Panc1 (cell line): ENCODE measurements at regions not wholly inside any gene's neighbourhood (a gene's known extent, or its start where the extent isn't known, plus 50 kb on each side); places are given as distances from the start of the nearest gene placed in this dataset.

ENCODE experiments used
- ATAC-seq: fragments of 200-7000 bp; cut with Tn5 transposase; 2 replicates; pipeline ENCODE4 v1.9.1; 2020; ENCODE audit warnings: mild to moderate bottlenecking, moderate library complexity
- BruUV-seq: library from RNA; stranded (reverse); fragments of 400-500 nt; replicated peaks from 2 replicates; lab custom pipeline; 2021; lab: Mats Ljungman, UMichigan
- CTCF ChIA-PET: fragments of 300-600 bp; sonication (Branson Sonifier 250); formaldehyde crosslinking; loops from one replicate; lab custom pipeline; 2022; ENCODE audit warnings: antibody characterized with exemption; lab: Charles Lee
- POLR2A ChIA-PET: fragments of 300-600 bp; sonication (Branson Sonifier 250); formaldehyde crosslinking; loops from one replicate; lab custom pipeline; 2022; ENCODE audit warnings: antibody characterized with exemption; lab: Charles Lee
- DNase-seq: peaks from one replicate; pipeline ENCODE4 v3.0.0-alpha.2; 2010; ENCODE audit warnings: low read depth, low spot score
- H3K27ac ChIP-seq: 2 replicates; pipeline ENCODE4 v1.5.1; 2011; ENCODE audit warnings: mild to moderate bottlenecking, low read length, inconsistent platforms
- H3K27me3 ChIP-seq: fragments of 200-500 bp; sonication (Bioruptor generic); 2 replicates; pipeline ENCODE4 v1.6.0; 2014; ENCODE audit warnings: low read length, inconsistent platforms; ENCODE audit not compliant: control insufficient read depth, insufficient read depth
- H3K36me3 ChIP-seq: fragments of 200-500 bp; sonication (Bioruptor generic); 2 replicates; pipeline ENCODE4 v1.5.1; 2014; ENCODE audit warnings: inconsistent platforms, mild to moderate bottlenecking, low read length, moderate library complexity; ENCODE audit not compliant: control insufficient read depth, insufficient read depth
- H3K4me1 ChIP-seq: 2 replicates; pipeline ENCODE4 v1.5.1; 2011; ENCODE audit warnings: inconsistent platforms, mild to moderate bottlenecking, low read length, moderate library complexity; ENCODE audit not compliant: control insufficient read depth, insufficient read depth
- H3K4me3 ChIP-seq, 2 experiments: 2 replicates each; pipeline ENCODE4 v1.5.1; 2011 to 2012; ENCODE audit warnings: low read depth in 2 of 2, low read length in 2 of 2, mild to moderate bottlenecking in 2 of 2, inconsistent platforms in 1 of 2, moderate library complexity in 1 of 2
- H3K9me3 ChIP-seq: fragments of 200-500 bp; sonication (Bioruptor generic); 2 replicates; pipeline ENCODE4 v1.5.1; 2014; ENCODE audit warnings: low read depth, mild to moderate bottlenecking, inconsistent platforms, low read length, moderate library complexity; ENCODE audit not compliant: control insufficient read depth, insufficient read depth
- POLR2AphosphoS5 ChIP-seq: IDR thresholded peaks from 2 replicates; pipeline ENCODE4 v1.6.1; 2012; ENCODE audit warnings: mild to moderate bottlenecking, low read depth, low read length, moderate library complexity
- SIN3A ChIP-seq: IDR thresholded peaks from 2 replicates; pipeline ENCODE4 v1.6.1; 2012; ENCODE audit warnings: low read depth, mild to moderate bottlenecking, low read length, moderate library complexity, borderline replicate concordance; ENCODE audit not compliant: insufficient read depth
- TCF7L2 ChIP-seq: IDR thresholded peaks from 2 replicates; pipeline ENCODE4 v1.6.1; 2011; ENCODE audit warnings: mild to moderate bottlenecking, low read depth, low read length, inconsistent platforms
- in situ Hi-C: cut with HindIII; loops from 2 replicates; pipeline ENCODE4 v1.10.0; 2016; ENCODE audit warnings: low sequenced_read_pairs, low pct_unique_long_range_greater_than_20kb
- intact Hi-C: fragments of 100-400 bp; cut with micrococcal nuclease; formaldehyde crosslinking; loops from one replicate; pipeline ENCODE4 v1.10.0; 2022; ENCODE audit not compliant: unreplicated experiment
- TF ChIP-seq, protein P1 (sequence below), 2 experiments: IDR thresholded peaks; 2 replicates each; pipeline ENCODE4 v1.6.1; 2011 to 2012; ENCODE audit warnings: low read depth in 2 of 2, control low read depth in 1 of 2, low read length in 1 of 2, mild to moderate bottlenecking in 1 of 2, moderate library complexity in 1 of 2; ENCODE audit not compliant: insufficient read depth in 1 of 2
- TF ChIP-seq, protein P2 (sequence below): fragments of 450-650 bp; IDR thresholded peaks from 2 replicates; pipeline ENCODE4 v1.5.1; 2017; ENCODE audit warnings: mild to moderate bottlenecking

DNA sequence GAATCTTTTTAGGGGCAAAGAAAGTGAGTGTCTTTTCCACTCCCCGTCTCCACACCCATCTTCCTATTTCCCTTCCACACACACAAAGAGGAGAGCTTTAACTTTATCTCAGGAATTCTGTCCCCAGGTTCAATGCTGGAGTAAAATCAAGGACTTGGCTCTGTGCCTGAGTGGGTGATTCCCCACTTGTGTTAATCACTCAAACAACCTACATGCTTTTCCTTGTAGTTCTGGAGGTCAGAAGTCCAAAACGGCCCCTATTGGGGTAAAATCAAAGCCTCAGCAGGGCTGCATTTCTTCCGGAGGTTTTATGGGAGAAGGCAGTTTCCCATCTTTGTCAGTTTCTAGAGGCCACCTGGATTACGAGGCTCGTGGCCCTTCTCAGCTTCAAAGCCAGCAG lies 422.3 kb upstream of the RBFOX1 start:
- TF ChIP-seq TCF7L2 (no peak), POLR2AphosphoS5 (no peak), SIN3A (no peak)
- TF ChIP-seq, protein P1, sequence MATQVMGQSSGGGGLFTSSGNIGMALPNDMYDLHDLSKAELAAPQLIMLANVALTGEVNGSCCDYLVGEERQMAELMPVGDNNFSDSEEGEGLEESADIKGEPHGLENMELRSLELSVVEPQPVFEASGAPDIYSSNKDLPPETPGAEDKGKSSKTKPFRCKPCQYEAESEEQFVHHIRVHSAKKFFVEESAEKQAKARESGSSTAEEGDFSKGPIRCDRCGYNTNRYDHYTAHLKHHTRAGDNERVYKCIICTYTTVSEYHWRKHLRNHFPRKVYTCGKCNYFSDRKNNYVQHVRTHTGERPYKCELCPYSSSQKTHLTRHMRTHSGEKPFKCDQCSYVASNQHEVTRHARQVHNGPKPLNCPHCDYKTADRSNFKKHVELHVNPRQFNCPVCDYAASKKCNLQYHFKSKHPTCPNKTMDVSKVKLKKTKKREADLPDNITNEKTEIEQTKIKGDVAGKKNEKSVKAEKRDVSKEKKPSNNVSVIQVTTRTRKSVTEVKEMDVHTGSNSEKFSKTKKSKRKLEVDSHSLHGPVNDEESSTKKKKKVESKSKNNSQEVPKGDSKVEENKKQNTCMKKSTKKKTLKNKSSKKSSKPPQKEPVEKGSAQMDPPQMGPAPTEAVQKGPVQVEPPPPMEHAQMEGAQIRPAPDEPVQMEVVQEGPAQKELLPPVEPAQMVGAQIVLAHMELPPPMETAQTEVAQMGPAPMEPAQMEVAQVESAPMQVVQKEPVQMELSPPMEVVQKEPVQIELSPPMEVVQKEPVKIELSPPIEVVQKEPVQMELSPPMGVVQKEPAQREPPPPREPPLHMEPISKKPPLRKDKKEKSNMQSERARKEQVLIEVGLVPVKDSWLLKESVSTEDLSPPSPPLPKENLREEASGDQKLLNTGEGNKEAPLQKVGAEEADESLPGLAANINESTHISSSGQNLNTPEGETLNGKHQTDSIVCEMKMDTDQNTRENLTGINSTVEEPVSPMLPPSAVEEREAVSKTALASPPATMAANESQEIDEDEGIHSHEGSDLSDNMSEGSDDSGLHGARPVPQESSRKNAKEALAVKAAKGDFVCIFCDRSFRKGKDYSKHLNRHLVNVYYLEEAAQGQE (IDR thresholded peaks at IDR 0.05; ENCODE audit: insufficient read depth in 1 of 2, low read depth in 2 of 2, low read length in 1 of 2) = no peak
- TF ChIP-seq, protein P2, sequence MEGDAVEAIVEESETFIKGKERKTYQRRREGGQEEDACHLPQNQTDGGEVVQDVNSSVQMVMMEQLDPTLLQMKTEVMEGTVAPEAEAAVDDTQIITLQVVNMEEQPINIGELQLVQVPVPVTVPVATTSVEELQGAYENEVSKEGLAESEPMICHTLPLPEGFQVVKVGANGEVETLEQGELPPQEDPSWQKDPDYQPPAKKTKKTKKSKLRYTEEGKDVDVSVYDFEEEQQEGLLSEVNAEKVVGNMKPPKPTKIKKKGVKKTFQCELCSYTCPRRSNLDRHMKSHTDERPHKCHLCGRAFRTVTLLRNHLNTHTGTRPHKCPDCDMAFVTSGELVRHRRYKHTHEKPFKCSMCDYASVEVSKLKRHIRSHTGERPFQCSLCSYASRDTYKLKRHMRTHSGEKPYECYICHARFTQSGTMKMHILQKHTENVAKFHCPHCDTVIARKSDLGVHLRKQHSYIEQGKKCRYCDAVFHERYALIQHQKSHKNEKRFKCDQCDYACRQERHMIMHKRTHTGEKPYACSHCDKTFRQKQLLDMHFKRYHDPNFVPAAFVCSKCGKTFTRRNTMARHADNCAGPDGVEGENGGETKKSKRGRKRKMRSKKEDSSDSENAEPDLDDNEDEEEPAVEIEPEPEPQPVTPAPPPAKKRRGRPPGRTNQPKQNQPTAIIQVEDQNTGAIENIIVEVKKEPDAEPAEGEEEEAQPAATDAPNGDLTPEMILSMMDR = no peak
- in situ Hi-C loops = no loop called here
- ChIA-PET CTCF (no interaction called here), POLR2A (no interaction called here)
- DNase-seq (no peak), ATAC-seq (no peak)
- BruUV-seq = no TSS peak
- no peaks in the 10 kb centered on the region for H3K4me1 ChIP-seq
- no peak overlapping the region for H3K4me3 ChIP-seq
- no peaks in the 10 kb centered on the region for H3K9me3 ChIP-seq
- intact Hi-C loops = no loop called here
- no peak overlapping the region for H3K27ac ChIP-seq
- no peaks in the 10 kb centered on the region for H3K27me3 ChIP-seq
- H3K36me3 ChIP-seq = no peaks in the 10 kb centered on the region

DNA sequence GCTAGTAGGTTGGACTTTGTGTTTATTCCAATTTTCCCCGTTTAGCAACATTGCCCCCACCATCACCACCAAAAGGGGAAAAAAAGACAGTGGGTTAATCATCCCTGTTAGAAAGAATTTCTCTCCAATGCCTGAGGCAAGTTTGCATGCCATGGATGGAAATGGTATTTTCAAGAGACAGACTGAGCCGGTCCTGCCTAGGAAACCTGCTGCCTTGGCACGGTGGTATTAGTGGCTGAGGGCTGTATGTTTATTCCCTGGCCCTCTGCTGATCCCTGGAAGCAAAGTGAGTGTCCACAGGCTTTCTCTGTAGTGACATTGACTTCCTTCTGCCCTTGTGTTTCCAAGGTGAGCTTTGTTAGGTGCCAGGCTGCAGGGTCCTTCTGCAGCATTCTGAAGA lies 427.0 kb upstream of the RBFOX1 start:
- no TSS peak for BruUV-seq
- ATAC-seq = no peak
- ChIA-PET CTCF (no interaction called here), POLR2A (no interaction called here)
- Histone ChIP-seq H3K4me1 (no peaks in the 10 kb centered on the region), H3K36me3 (no peaks in the 10 kb centered on the region), H3K27me3 (no peaks in the 10 kb centered on the region), H3K9me3 (no peaks in the 10 kb centered on the region), H3K27ac (no peak overlapping the region), H3K4me3 (no peak overlapping the region)
- in situ Hi-C loops = no loop called here
- DNase-seq = no peak
- intact Hi-C loops = no loop called here
- TF ChIP-seq, protein P1 (IDR thresholded peaks at IDR 0.05; ENCODE audit: insufficient read depth in 1 of 2, low read depth in 2 of 2, low read length in 1 of 2) = no peak
- TF ChIP-seq POLR2AphosphoS5 = no peak
- TF ChIP-seq, protein P2 = no peak
- TF ChIP-seq TCF7L2 = no peak
- TF ChIP-seq SIN3A = no peak
